Stimulated activated naive CD8-positive, alpha-beta T cell treated with anti-CD3 and anti-CD28 coated beads, Interleukin-15, Interleukin-2, amounts not matched to agents 100 ng/mL and 50 ng/mL, for 24 hours (primary cell): ENCODE measurements at regions not wholly inside any gene's neighbourhood (a gene's known extent, or its start where the extent isn't known, plus 50 kb on each side); places are given as distances from the start of the nearest gene placed in this dataset.

ENCODE experiments used
- H3K27ac Mint-ChIP-seq: one replicate; pipeline ENCODE4 v1.8.0; 2021; ENCODE audit warnings: mild to moderate bottlenecking, mixed read lengths
- H3K27me3 Mint-ChIP-seq: one replicate; pipeline ENCODE4 v1.8.0; 2021; ENCODE audit warnings: mixed read lengths
- H3K36me3 Mint-ChIP-seq: one replicate; pipeline ENCODE4 v1.8.0; 2021; ENCODE audit warnings: low read depth, mixed read lengths
- H3K4me1 Mint-ChIP-seq: one replicate; pipeline ENCODE4 v1.8.0; 2021; ENCODE audit warnings: low read depth, mixed read lengths
- H3K4me3 Mint-ChIP-seq: one replicate; pipeline ENCODE4 v1.8.0; 2021; ENCODE audit warnings: mild to moderate bottlenecking, mixed read lengths
- H3K9me3 Mint-ChIP-seq: one replicate; pipeline ENCODE4 v1.8.0; 2021; ENCODE audit warnings: mixed read lengths

DNA sequence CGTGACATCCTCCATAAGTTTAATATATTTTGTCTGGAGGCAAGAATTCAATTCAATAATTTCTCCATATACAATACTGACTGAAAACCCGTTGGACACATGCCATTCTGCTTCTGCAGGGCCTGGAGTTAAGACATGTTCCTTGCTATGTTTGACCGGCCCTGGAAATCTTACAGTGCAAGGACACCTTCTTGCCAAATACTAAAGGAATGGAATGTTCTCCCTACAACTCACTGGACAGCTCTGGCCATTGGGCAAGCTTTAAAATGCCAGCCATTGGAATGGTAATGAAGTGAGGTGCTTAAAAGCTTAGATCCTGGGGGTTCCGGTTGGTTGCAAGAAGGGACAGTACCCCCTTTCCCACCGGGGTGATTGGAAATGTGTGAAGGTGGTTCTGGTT is 329.8 kb upstream of the PROK2 start:
- Mint-ChIP-seq H3K27ac (no peak overlapping the region), H3K36me3 (no peaks in the 10 kb centered on the region), H3K4me3 (no peak overlapping the region), H3K4me1 (no peaks in the 10 kb centered on the region), H3K27me3 (peaks cover 6% of the 10 kb centered on the region), H3K9me3 (no peaks in the 10 kb centered on the region)

GRCh38 chr3:72113964-72114363 is 329.0 kb upstream of the PROK2 start:
- Mint-ChIP-seq H3K4me1 (no peaks in the 10 kb centered on the region), H3K36me3 (no peaks in the 10 kb centered on the region), H3K4me3 (no peak overlapping the region), H3K27me3 (peaks cover 6% of the 10 kb centered on the region), H3K27ac (no peak overlapping the region), H3K9me3 (no peaks in the 10 kb centered on the region)

DNA sequence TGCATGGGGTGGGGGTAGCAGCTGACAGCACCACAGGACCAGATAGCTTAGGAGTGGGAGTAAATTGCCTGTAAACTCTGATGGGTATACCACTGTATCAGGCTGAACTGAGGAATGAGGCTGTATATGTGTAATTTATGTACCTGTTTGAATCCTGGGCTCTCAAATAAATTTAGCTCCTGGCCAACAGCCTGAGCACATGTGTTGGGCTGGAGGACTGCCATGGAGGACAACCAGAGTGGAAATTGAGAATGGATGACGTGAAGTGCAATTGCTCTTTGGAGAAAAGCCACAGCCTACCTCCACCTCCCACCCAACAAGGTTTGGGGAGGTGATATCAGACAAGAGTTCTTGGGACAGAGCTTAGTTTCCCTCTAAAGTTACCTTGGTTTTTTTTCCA is 328.6 kb upstream of the PROK2 start:
- Mint-ChIP-seq H3K4me1 (no peaks in the 10 kb centered on the region), H3K36me3 (no peaks in the 10 kb centered on the region), H3K9me3 (no peaks in the 10 kb centered on the region), H3K4me3 (no peak overlapping the region), H3K27ac (no peak overlapping the region), H3K27me3 (peaks cover 6% of the 10 kb centered on the region)

- Mint-ChIP-seq H3K4me3 (no peak overlapping the region), H3K27ac (no peak overlapping the region), H3K9me3 (no peaks in the 10 kb centered on the region), H3K36me3 (no peaks in the 10 kb centered on the region), H3K27me3 (peaks cover 6% of the 10 kb centered on the region), H3K4me1 (no peaks in the 10 kb centered on the region)
Observed at GRCh38 chr3:72112435-72112834, 327.5 kb upstream of the PROK2 start.

GRCh38 chr3:72111265-72112205 is 326.6 kb upstream of the PROK2 start:
- Mint-ChIP-seq H3K9me3 (no peaks in the 10 kb centered on the region), H3K36me3 (no peaks in the 10 kb centered on the region), H3K4me3 (no peak overlapping the region), H3K27ac (no peak overlapping the region), H3K4me1 (no peaks in the 10 kb centered on the region), H3K27me3 (peaks cover 6% of the 10 kb centered on the region)

DNA sequence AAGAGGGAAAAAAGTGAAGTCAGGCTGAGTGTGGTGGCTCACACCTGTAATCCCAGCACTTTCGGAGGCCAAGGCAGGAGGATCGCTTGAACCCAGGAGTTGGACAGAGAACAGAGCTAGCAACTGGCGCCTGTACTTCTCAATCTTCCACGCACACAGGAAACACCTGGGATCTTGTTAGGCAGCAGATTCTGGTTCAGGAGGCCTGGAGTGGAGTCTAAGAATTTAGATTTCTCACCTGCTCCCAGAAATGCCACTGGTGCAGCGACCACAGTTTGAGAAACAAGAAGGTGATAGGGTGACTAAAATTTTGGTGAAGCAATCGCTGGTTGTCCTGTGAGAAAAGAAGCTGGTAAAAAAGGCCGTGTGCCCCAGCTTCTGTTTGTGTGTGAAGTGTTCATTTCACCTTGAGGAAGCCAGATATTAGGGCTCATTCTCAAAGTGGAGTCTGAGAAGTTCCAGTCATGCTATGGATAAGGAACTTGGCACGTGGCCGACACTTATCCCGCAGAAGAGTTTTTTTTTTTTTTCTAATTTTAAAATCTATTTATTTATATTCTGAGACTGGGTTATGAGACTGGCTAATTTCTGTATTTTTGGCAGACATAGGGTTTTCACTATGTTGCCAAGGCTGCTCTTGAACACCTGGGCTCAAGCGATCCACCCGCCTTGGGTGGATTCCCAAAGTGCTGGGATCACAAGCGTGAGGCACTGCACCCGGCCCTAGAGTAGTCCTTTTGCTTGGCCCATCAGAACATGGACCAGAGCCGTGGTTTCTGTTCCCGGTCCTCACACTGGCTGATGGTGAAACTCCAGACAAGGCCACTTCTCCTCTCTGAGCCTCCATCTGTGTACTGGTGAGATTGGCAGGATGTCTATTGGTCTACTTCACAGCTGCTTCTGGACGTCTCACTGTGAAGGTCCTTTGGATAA is 324.6 kb upstream of the PROK2 start:
- no peak overlapping the region for H3K27ac Mint-ChIP-seq
- H3K4me1 Mint-ChIP-seq, result no peaks in the 10 kb centered on the region
- peaks cover 7% of the 10 kb centered on the region for H3K27me3 Mint-ChIP-seq
- no peak overlapping the region for H3K4me3 Mint-ChIP-seq
- no peaks in the 10 kb centered on the region for H3K9me3 Mint-ChIP-seq
- no peaks in the 10 kb centered on the region for H3K36me3 Mint-ChIP-seq

DNA sequence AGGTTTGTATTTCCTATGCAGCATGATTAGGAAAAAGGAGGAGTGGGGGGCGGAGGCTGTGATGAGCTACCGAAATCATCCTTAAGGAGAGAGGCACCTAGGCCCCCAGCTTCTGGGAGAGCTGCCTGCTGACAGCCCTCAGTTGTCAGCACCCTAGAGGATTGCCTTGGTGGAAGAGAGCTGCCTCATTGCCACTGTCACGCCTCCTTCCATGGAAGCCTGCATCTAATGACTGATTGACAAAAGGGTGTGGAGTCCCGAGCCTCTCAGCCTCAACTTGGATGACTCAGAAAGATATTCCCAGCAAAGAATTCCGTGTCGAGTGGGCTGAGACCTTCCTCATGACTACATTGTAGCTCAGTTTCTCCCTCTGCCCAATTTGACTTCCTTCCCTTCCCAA is 320.4 kb upstream of the PROK2 start:
- H3K36me3 Mint-ChIP-seq, result no peaks in the 10 kb centered on the region
- H3K9me3 Mint-ChIP-seq, result no peaks in the 10 kb centered on the region
- peaks cover 20% of the 10 kb centered on the region for H3K4me1 Mint-ChIP-seq
- peaks cover 12% of the 10 kb centered on the region for H3K27me3 Mint-ChIP-seq
- no peak overlapping the region for H3K4me3 Mint-ChIP-seq
- no peak overlapping the region for H3K27ac Mint-ChIP-seq

- Mint-ChIP-seq H3K4me3 (no peak overlapping the region), H3K36me3 (no peaks in the 10 kb centered on the region), H3K4me1 (peaks cover 32% of the 10 kb centered on the region), H3K9me3 (no peaks in the 10 kb centered on the region), H3K27me3 (peaks cover 27% of the 10 kb centered on the region), H3K27ac (no peak overlapping the region)
Observed at GRCh38 chr3:72102112-72102616, 317.2 kb upstream of the PROK2 start.

DNA sequence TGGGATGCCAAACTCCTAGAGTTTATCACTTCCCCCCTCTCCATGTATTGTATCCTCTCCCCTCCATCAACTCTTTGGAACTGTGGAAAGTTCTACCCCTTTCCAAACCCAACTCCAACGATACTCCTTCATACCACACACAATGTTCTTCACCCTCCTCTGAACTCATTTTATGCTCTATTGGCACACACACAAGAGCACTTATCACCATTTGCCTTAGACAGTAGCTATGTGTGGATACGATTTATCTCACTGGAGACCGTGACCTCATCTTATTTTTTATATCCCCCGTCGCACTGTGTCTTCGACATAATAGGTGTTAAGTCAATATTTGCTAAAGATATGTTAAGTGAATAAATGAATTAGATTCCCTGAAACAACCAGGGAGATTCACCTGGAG is 316.5 kb upstream of the PROK2 start:
- peak overlapping the region; percentile 6 for H3K27ac Mint-ChIP-seq
- no peaks in the 10 kb centered on the region for H3K9me3 Mint-ChIP-seq
- peaks cover 35% of the 10 kb centered on the region for H3K4me1 Mint-ChIP-seq
- H3K4me3 Mint-ChIP-seq, result peak overlapping the region; percentile 77
- no peaks in the 10 kb centered on the region for H3K36me3 Mint-ChIP-seq
- peaks cover 27% of the 10 kb centered on the region for H3K27me3 Mint-ChIP-seq

DNA sequence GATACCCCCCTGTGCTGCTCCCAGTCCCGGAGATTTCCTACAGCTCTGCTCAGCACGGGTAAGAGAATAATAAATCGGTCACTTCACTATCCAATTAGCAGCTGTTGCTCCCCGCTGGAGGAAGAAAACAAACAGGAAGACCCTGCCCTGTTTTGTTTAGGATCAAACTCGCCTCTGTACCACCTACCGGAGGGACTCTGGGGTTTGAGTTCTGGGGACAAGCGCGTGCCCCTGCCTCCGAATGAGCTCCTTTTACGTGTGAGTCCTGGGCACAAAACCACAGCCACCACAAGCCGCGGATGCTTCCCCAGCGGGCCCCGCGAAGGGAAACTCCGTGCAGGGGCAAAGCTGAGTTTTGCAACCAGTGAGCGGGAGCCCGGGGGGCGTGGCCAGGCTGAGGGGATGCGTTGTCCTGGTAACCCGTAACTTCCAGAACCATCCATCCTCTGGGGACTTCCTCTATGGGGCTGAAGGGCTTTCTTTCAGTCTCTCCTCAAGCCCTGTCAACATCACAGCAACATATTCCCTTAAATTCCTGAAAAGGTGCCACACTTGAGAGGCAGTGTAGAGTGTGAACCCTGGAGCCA is 315.7 kb upstream of the PROK2 start:
- Mint-ChIP-seq H3K36me3 (no peaks in the 10 kb centered on the region), H3K4me3 (peak overlapping the region; percentile 77), H3K27me3 (peaks cover 27% of the 10 kb centered on the region), H3K27ac (peak overlapping the region; percentile 74), H3K4me1 (peaks cover 35% of the 10 kb centered on the region), H3K9me3 (no peaks in the 10 kb centered on the region)

GRCh38 chr3:72100080-72100511 is 315.1 kb upstream of the PROK2 start:
- H3K9me3 Mint-ChIP-seq, result no peaks in the 10 kb centered on the region
- peaks cover 27% of the 10 kb centered on the region for H3K27me3 Mint-ChIP-seq
- H3K4me1 Mint-ChIP-seq, result peaks cover 35% of the 10 kb centered on the region
- H3K36me3 Mint-ChIP-seq, result no peaks in the 10 kb centered on the region
- H3K27ac Mint-ChIP-seq, result peak overlapping the region; percentile 74
- H3K4me3 Mint-ChIP-seq, result peak overlapping the region; percentile 77

GRCh38 chr3:72099326-72100079 is 314.6 kb upstream of the PROK2 start:
- Mint-ChIP-seq H3K4me1 (peaks cover 35% of the 10 kb centered on the region), H3K4me3 (peak overlapping the region; percentile 77), H3K27ac (peak overlapping the region; percentile 62), H3K27me3 (peaks cover 24% of the 10 kb centered on the region), H3K36me3 (no peaks in the 10 kb centered on the region), H3K9me3 (no peaks in the 10 kb centered on the region)

DNA sequence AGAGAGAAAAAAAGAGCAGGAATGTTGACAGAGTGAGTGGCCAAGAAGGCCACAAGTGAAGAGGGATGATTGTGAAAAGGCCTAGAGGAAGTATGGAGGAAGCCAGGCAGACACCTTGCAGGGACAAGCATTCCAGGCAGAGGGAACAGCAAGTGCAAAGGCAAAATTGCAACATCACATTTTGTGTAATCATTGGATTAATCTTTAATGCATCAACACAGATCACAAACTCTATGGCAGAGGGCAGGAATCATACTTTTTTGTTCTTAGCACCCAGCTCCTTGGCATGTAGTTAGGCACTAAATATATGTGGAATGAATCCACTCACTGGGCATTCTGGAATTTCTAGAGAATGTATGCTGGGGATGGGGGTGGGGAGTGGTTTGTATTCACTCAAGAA is 312.1 kb upstream of the PROK2 start:
- peaks cover 29% of the 10 kb centered on the region for H3K4me1 Mint-ChIP-seq
- H3K27ac Mint-ChIP-seq, result no peak overlapping the region
- peaks cover 18% of the 10 kb centered on the region for H3K27me3 Mint-ChIP-seq

GRCh38 chr3:72095521-72095920 is 310.6 kb upstream of the PROK2 start:
- Mint-ChIP-seq H3K36me3 (no peaks in the 10 kb centered on the region), H3K4me1 (peaks cover 17% of the 10 kb centered on the region), H3K27me3 (peaks cover 22% of the 10 kb centered on the region), H3K4me3 (no peak overlapping the region), H3K27ac (no peak overlapping the region), H3K9me3 (no peaks in the 10 kb centered on the region)

More for the DNA sequence above, 312.1 kb upstream of the PROK2 start:
- no peaks in the 10 kb centered on the region for H3K36me3 Mint-ChIP-seq
- no peak overlapping the region for H3K4me3 Mint-ChIP-seq
- no peaks in the 10 kb centered on the region for H3K9me3 Mint-ChIP-seq
